ENCODE measurements at regions not wholly inside any gene's neighbourhood (a gene's known extent, or its start where the extent isn't known, plus 50 kb on each side); places are given as distances from the start of the nearest gene placed in this dataset.

GRCh38 chr10:124306520-124306919 lies 112.2 kb downstream of the OAT start:
- H3K4me3 ChIP-seq (replicated peaks in 1 of 2; ENCODE audit: low read depth in 2 of 2, low read length in 2 of 2) = no peak overlapping the region
- DNase-seq (ENCODE audit: low read depth in 2 of 2) = no peak
- TF ChIP-seq CTCF (IDR thresholded peaks at IDR 0.05; ENCODE audit: low read depth, low read length) = no peak

GRCh38 chr10:124305984-124306383 lies 112.7 kb downstream of the OAT start:
- DNase-seq (ENCODE audit: low read depth in 2 of 2) = no peak
- H3K4me3 ChIP-seq (replicated peaks in 1 of 2; ENCODE audit: low read depth in 2 of 2, low read length in 2 of 2) = no peak overlapping the region
- TF ChIP-seq CTCF (IDR thresholded peaks at IDR 0.05; ENCODE audit: low read depth, low read length) = no peak

- H3K4me3 ChIP-seq (replicated peaks in 1 of 2; ENCODE audit: low read depth in 2 of 2, low read length in 2 of 2) = no peak overlapping the region
- TF ChIP-seq CTCF (IDR thresholded peaks at IDR 0.05; ENCODE audit: low read depth, low read length) = no peak
Measured at GRCh38 chr10:124305131-124305530, 113.6 kb downstream of the OAT start.

DNA sequence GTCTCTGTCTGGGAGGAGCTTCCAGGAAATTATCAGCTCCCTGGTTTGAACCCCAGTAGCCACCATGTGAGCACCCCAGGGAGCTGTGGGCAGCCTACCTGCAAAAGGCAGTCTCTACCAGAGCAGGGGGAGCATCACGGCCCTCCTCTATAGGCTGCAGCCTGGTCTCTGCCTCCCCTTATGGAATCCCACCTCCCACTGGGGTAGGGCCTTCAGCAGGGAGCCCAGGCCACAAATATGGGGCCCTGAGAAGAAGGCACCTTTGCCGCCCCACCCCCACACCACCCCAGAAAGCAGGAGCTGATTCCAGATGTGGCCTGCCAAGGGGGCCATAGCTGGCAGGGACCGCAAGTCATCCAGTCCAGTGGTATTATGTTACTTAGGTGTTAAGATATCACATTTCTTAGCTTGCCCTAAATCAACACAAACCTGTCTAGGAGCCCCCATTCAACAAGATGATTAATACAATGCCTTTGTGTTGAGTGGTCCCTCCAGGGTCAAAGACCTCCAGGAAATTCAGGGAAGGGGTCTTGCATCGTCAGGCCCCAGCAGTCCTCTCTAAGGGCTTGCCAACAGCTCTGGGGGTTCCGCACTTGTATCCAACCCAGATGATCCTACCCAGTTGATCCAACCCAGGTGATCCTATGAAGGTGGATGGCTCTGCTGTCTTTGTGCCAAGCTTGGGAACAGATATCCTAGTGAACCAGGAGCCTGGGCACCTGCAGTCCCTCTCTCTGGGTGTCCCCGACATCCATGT lies 114.9 kb downstream of the OAT start:
- DNase-seq (ENCODE audit: low read depth in 2 of 2) = no peak
- no peak for TF ChIP-seq CTCF (IDR thresholded peaks at IDR 0.05; ENCODE audit: low read depth, low read length)
- H3K4me3 ChIP-seq (replicated peaks in 1 of 2; ENCODE audit: low read depth in 2 of 2, low read length in 2 of 2) = no peak overlapping the region

More at GRCh38 chr10:124305131-124305530, 113.6 kb downstream of the OAT start:
- no peak for DNase-seq (ENCODE audit: low read depth in 2 of 2)

GRCh38 chr10:124302951-124303505 lies 115.7 kb downstream of the OAT start:
- TF ChIP-seq CTCF (IDR thresholded peaks at IDR 0.05; ENCODE audit: low read depth, low read length) = no peak
- H3K4me3 ChIP-seq (replicated peaks in 1 of 2; ENCODE audit: low read depth in 2 of 2, low read length in 2 of 2) = no peak overlapping the region
- DNase-seq (ENCODE audit: low read depth in 2 of 2) = no peak

DNA sequence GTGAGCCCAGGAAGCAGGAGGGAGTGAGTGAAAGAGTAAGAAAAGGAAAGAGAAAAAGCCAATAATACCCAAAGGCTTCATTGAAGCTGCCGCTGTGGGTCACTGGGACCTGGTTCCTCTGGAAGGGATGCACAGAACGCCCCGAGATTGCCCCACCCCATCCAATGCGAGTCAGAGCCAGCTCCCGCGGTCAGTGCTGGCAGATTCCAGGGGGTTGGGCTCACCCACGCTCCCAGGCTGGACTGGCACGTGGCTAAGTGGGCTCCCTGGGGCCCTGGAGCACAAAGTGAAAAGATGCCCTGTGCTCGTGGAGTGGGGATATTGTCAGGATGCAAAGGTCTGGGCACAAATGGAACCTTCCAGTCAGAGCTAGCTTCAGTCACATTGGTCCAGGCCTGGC lies 117.0 kb downstream of the OAT start:
- H3K4me3 ChIP-seq (replicated peaks in 1 of 2; ENCODE audit: low read depth in 2 of 2, low read length in 2 of 2) = no peak overlapping the region
- TF ChIP-seq CTCF (IDR thresholded peaks at IDR 0.05; ENCODE audit: low read depth, low read length) = no peak
- no peak for DNase-seq (ENCODE audit: low read depth in 2 of 2)
